ENCODE measurements at regions not wholly inside any gene's neighbourhood (a gene's known extent, or its start where the extent isn't known, plus 50 kb on each side); places are given as distances from the start of the nearest gene placed in this dataset.

DNA sequence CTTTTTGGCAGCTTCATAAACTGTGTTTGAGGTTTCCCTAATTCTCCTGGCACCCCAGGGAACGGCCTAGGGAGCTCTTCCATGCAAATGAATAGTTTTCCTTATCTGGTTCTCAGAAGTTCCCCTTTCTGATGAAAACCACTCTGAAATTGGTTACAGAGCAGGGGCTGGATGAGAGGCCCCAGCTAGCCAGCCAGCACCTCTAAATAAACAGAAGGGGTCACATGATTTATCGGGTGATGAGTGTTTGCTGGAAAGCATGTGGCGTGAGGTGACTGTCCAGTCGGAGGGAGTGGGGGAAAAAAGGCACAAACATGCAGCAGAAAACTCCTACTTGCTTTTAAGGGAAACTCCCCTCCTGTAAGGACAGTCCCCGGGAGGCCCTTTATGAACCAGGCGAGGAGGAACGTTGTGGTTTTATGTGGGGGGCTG lies 261.2 kb upstream of the ANKRD55 start:
- no peak for DNase-seq (ENCODE audit: extremely low read depth in 1 of 2, low read depth in 1 of 2)

DNA sequence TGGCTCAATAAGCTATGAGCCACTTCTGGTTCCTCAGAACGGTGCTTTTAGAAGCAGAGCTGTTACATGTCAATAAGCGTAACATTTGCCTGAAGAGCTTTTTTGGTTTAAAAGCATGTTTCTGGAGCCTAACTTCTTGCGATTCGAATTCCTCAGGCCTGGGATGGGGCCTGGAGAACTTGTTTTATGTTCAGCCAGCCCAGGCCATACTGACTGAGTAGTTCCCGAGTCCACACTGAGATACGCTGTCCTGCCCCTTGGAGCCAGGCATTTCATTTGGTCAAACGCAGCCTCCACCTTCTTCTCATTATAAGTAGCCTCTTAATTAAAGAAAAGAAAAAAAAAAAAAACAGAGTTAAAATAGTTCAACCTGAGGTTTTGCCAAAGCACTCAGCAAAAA lies 260.6 kb upstream of the ANKRD55 start:
- no peak for DNase-seq (ENCODE audit: extremely low read depth in 1 of 2, low read depth in 1 of 2)

DNA sequence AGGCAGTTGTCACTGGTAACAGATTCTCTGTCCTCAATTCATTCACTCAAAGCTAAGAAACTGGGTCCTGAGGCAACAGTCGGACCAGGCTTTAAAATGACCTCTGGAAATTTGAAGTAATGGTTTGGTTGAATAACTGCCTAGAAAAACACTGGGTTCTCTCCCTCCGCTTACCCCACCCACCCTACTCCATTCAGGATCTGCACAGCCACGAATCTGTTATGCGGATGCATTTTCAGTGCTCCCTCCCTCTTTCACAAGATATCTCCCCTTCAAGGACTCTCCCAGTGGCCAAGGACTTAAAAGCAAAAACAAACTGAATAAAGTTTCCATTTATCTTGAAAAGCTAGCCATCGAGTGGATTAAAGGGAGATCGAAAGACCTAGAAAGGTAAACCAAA lies 260.2 kb upstream of the ANKRD55 start:
- DNase-seq (ENCODE audit: extremely low read depth in 1 of 2, low read depth in 1 of 2) = no peak

DNA sequence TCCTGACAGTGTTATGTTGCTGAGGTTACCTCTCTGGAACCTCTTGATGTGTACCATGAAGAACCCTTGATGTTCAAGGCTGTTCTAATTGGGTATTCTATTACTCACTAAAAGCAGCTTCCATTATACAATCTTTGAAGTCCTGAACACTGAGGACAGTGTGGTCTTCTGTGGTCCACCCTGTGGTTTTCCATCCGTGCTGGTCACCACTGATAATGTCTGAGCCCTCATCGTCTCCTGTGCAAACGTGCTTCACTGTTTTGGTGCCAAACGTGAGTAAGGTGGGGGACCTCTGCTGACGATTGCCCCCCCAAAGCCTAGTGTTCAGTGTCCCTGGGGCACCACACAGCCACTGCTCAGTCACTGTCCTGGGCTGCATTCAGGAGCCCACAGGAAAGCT lies 259.7 kb upstream of the ANKRD55 start:
- no peak for DNase-seq (ENCODE audit: extremely low read depth in 1 of 2, low read depth in 1 of 2)

DNA sequence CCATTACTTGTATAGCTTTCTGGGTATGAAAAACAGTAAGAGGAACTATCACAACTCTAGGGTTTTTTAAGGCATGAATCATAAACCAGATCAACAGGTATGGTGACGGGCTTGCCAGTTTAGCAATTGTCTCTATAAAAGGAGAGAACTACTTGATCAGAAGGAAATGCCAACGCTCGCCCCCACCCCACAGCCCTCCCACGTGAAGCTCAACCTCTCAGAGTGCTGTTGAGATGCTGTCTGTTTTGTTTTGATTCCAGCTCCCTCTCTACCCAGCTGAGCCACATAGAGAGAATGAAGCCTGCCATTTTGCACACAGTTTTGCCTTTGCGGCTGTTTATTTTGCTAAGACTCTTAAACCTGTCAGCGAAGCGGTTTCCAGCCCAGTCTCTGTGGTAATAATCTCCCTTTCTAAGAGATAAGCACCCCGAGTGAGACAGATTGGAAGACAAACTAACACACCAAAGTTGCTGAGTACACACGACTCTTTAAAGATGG lies 257.9 kb upstream of the ANKRD55 start:
- DNase-seq (ENCODE audit: extremely low read depth in 1 of 2, low read depth in 1 of 2) = no peak

DNA sequence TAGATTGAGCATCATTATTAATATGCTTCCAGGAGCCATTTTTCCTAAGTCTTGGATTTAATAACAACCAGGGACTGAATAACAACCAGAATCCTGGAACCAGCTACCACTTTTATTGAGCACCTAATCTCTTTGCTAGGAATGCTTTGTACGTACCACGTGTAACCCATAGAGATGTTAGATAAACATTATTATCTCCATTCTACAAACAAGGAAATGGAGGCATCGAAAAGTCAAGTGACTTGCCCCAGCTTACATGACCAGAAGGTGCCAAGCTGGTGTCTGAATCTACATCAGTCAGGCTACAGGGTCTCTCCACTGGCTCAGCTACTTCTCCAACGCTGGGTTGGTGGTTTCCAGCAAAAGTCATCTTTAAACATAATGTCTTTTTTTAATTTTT lies 256.1 kb upstream of the ANKRD55 start:
- DNase-seq (ENCODE audit: extremely low read depth in 1 of 2, low read depth in 1 of 2) = no peak

DNA sequence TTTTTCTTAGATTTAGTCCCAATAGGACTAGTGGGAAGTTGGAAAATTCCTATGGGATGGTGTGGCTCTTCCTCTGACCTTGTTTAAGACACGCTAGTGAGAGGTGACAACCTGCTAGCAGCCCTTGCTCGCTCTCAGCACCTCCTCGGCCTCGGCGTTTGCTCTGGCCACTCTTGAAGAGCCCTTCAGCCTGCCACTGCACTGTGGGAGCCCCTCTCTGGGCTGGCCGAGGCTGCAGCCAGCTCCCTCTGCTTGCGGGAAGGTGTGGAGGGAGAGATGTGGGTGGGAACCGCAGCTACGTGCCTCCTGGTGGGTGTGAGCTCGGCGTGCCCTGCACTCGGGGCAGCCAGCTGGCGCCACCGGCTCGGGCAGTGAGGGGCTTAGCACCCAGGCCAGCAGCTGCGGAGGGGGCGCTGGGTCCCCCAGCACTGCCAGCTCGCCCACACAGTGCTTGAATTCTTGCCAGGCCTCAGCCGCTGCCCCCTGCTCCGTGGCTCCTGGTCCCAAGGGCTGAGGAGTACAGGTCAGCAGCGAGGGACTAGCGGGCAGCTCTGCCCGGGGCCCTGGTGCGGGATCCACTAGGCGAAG lies 254.5 kb upstream of the ANKRD55 start:
- DNase-seq (ENCODE audit: extremely low read depth in 1 of 2, low read depth in 1 of 2) = no peak

DNA sequence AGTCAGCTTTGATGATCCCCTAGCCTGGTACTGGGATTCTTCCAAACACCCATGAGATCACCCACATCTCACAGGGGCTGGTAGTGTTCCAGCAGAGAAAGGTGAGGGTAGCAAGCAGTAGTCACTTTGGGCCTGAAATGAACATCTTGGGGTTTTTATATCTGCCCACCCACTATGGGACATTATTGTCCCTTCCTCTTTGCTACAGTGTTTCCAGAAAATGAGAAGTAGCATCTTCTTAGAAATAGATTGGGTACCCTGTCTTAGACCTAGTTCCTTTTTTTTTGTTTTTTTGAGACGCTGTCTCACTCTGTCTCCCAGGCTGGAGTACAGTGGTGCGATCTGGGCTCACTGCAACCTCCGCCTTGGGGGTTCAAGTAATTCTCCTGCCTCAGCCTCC lies 249.2 kb upstream of the ANKRD55 start:
- no peak for DNase-seq (ENCODE audit: extremely low read depth in 1 of 2, low read depth in 1 of 2)

DNA sequence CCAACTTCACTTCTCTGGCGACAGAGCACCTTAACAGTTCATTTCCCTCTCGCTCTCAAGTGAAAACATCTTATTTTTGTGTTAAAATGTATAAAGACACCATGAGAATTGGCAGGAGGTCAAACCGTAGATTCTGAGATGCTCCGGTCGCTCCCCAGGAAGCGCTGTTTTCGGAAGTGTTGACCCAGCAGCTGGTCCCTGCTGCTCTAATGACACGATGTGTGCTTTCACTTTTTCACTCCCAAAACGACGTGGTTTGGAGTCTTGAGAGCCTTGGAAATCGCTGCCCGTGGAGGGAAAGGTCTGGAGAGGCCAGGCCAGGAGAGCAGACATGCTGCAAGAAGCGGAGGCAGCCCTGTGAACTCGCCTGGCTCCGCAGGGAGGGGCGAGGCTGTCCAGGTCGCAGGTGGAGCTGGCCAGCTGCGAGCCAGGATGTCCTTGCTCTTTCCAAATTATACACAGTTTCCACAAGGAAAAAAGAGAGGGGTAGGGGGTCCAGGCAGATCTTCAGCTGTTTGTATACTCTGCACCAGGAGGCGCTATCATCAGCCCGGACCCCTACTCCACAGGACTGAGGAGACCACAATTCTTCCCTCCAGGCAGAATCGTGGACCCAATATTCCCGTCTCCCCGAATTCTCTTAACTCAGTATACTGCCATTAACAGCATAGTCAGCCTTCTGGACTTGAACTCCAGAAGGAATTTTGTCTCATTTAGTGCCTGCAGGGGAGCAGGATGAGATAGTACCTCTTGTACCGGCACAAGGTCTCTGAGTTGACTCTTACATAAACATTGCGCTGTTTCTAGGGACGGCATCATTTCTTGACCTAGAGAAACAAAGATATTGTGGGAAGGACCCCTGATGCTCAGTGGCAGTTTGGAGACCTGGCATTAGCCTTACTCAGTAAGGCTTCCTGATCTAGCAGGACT lies 248.6 kb upstream of the ANKRD55 start:
- no peak for DNase-seq (ENCODE audit: extremely low read depth in 1 of 2, low read depth in 1 of 2)

DNA sequence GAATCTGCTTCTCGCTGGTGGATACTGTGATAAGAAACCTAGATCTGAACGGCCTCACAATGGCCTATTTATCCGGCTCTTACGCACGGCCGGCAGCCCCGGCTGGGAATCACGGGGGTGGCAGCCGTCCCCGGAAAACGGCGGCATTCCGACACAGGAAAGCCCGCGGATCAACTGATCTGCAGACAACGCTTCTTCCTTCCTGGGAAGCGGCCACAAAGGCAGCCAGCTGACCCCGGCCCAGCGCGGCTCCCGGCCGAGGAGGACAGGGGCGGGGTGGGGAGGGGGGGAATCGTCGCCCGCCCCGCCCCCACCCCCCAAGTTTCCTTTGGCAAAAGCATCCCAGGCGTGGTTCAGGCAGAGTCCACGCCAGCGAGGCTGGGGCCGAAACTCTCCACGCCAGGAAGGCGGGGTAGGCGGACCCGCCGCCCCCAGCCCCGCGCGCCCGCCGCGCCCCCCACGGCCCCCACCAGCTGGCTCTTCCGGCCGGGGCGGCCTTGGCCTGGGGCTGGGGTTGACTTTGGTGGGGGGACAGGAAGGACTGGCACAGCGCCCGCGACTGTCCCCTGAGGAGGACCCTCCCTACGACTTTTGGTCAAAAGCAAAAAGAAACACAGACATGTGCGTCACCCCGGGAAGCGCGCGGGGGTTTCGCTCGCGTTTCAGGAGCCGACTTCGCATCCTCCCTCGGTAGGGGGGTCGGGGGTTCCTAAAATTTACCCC lies 247.7 kb upstream of the ANKRD55 start:
- no peak for DNase-seq (ENCODE audit: extremely low read depth in 1 of 2, low read depth in 1 of 2)

DNA sequence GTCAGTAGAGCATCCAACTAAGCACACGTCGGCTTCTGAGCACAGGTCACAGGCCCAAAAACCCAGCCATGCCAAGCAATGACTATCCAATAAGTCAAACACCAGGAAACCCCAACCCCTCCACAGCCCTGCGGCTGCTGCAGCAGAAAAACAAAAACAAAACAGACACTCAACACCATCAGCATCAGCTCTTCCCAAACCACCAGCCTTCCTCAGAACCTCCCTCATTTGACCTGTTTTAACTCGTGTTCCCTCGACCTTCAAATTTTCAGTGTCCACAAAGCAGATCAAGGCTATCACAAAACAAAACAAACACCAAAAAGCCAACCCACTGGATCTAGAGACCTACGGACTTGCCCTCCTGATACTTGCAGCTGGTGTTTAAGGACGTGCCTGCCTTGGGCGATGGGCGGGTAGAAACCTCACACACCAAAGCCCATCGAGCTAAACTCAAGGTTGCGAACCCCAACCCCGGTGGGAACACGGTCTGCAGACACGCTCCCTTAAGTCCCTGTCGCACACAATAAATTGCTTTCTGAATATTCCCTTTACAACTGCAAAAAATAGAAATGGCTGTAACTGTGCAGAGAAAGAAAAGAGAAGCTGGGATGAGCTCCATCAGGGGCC lies 247.1 kb upstream of the ANKRD55 start:
- DNase-seq (ENCODE audit: extremely low read depth in 1 of 2, low read depth in 1 of 2) = no peak

DNA sequence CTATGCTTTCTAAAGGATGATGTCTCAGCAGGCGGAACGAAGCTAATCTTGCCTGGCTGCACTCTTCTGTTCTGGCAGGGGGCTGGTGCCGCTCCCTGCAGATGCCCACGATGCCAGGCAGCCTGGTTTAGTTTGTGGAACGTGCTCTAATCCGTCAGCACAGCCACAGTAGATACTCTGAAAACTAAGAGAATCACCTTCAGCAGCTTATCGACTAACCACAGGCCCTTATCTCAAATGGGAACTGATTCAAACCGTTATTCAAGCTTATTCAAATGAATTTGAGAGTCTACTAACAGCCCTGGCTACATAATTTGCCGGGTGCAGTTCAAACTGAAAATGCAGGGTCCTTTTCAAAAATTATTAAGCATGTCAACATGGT lies 246.6 kb upstream of the ANKRD55 start:
- no peak for DNase-seq (ENCODE audit: extremely low read depth in 1 of 2, low read depth in 1 of 2)

DNA sequence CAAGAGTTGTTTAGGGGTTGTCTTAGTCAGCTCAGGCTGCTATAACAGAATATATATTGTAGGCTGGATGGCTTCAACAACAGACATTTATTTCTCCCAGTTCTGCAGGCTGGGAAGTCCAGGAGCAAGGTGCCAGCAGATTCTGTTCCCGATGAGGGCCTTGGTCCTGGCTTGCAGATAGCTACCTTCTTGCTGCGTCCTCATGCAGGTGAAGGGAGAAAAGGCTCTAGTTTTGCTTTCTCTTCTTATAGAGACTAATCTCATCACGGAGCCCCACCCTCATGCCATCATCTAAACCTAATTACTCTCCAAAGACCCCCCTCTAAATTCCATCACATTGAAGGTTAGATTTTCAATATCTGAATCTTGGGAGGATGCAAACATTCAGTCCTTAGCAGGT lies 246.0 kb upstream of the ANKRD55 start:
- no peak for DNase-seq (ENCODE audit: extremely low read depth in 1 of 2, low read depth in 1 of 2)

DNA sequence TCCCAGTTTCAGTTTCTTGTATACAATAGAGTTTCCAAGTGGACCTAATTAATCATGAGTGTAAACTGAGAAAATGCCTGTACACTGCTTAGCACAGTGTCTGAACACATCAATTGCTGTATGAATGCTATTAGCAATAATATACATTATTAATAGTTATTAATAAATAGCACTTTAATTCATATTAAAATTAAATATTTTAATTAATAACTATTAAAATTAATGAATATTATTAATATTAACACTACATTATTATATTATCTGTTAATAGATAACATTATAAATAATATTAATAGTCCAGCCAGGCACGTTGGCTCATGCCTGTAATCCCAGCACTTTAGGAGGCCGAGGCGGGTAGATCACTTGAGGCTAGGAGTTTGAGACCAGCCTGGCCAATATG lies 244.9 kb upstream of the ANKRD55 start:
- no peak for DNase-seq (ENCODE audit: extremely low read depth in 1 of 2, low read depth in 1 of 2)

DNA sequence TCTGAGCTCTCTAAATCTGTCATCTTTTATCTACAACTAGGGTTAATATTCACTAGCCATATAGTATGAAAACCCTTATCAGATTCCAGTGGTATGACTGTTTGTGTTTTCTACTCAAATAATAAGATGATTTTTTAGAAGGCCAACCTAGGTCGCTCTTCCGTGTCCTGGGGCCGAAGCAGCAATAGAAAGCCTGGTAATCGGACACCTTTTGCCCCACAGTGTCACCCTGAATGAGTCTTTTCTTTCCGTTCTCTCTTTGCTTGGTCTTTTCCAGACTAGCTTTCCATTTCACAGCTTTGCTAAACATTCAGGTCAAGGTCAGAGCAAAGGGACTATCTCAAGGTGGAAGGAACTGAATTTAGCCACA lies 243.3 kb upstream of the ANKRD55 start:
- DNase-seq (ENCODE audit: extremely low read depth in 1 of 2, low read depth in 1 of 2) = no peak

DNA sequence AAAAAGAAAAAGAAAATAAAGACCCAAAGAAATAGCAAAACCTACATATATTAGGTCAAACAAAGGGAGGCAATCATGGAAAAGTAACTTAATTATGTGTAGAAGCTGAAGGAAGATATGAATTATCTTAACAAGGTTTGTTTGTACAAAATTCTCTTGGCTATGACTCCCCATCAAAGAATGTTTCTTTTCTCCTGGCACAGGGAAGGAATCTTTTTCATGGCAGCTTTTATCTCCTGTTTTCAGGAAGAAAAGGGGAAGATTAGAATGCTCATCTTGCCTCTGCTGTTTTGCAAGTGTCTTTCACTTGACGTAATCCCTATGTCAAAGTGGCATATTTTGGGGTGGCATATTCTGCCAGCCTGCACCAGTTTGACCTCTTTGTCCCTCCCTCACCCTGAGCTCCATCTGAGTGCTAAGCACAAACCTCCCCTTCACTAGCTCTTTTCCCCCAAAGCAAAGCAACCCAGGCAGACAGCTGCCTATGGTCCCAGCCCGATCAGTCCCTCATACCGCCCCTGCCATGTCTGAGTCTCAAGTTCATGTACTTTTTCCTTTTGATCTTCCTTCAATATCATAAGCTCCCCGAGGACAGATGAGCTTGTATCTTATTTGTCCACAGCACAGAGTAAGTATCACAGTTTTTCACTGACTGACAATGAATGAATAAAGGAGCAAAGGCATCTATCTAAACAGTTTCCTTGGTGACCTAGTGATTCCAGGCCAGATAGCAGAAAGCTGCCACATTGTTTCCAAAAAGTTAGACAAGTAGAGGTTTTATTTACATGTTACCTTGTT lies 242.8 kb upstream of the ANKRD55 start:
- no peak for DNase-seq (ENCODE audit: extremely low read depth in 1 of 2, low read depth in 1 of 2)

DNA sequence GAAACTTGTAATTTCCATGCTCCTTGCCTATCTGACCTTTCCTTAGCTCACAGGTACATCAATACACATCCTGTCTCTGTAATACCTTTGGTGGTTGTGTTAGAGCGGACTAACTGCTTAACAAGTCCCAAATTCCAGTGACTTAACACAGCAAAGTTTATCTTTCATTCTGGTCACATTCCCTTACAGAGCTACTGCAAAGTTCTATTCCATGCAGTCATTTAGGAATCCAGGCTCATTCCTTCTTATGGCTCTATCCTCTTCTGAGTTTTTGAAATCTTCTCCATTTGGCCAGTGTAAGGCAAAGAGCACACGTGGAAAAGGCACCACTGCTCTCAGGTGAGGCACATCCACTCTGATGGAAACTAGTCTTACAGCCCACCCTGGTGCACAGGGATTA lies 238.6 kb upstream of the ANKRD55 start:
- DNase-seq (ENCODE audit: extremely low read depth in 1 of 2, low read depth in 1 of 2) = no peak

DNA sequence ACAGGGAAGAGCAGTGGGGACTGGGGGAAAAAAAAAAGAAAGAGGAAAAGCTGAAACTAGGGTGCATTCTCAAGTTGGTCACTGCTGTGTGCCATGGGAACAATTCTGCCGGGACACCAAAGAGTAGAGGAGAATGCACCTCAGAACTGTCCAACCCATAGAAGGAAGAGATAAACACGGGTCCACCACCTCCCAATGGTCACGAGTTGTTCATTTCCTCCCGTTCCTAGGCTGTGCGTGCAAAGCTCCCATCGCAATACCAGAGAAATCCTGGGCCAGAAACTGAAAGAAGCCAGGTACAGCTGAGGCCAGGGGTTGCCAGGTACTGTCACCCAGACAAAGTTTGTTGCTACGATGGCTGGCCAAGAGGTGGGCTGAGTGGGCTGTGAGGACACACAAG lies 236.9 kb upstream of the ANKRD55 start:
- no peak for DNase-seq (ENCODE audit: extremely low read depth in 1 of 2, low read depth in 1 of 2)

DNA sequence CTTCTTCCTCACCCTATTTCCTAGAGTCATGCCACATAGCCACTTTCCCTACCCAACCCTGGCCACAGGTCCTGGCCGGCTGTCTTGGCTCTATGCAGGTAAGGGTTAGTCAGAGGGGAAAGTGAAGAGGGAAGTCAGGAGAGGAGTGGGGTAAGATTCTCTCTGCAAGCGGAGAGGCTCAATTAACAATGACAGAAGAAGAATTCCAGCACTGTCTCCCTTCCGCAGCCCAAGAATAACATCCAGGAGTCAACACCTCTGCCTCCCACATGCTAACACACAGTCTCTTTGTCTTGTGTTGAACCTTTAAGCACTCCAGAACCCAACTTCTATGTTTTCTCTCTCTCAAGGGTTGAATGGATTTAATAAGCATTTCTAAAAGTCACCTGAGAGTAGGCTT lies 235.1 kb upstream of the ANKRD55 start:
- no peak for DNase-seq (ENCODE audit: extremely low read depth in 1 of 2, low read depth in 1 of 2)

DNA sequence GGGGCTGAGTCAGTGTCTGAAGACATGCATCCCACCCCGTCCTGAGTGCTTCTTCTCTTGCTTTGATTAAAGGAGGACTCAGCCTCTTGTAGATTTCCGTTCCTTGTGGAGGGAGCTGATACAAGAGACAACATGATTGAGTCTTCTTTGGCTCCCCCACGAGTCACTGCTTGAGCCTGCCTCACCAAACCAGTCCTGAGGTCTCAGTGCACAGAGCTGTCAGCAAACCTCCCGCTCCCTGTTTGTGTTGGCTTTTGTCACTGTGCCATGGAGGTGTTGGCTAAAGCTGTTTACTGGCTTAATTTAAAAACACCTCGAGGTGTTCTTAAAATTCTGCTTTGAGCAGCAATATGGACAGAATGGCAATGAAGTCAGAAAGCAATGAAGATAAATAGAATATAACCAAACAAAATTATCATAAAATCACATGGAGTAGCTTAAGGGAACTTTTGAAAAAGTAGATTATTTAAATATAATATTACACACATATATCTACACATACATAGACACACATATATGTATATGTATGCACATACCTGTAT lies 234.1 kb upstream of the ANKRD55 start:
- no peak for DNase-seq (ENCODE audit: extremely low read depth in 1 of 2, low read depth in 1 of 2)

All from activated CD8-positive, alpha-beta memory T cell treated with anti-CD3 and anti-CD28 coated beads for 1 hour (primary cell).